ENCODE measurements at regions not wholly inside any gene's neighbourhood (a gene's known extent, or its start where the extent isn't known, plus 50 kb on each side); places are given as distances from the start of the nearest gene placed in this dataset.

- WGBS (ENCODE audit: low lambda C conversion rate, missing lambda C conversion rate) = 86% methylated on average over 2 of the region's 2 CpGs
- no peak overlapping the region for H3K4me2 ChIP-seq
- no peaks in the 10 kb centered on the region for H3K9me2 ChIP-seq (replicated peaks; ENCODE audit: insufficient read depth)
- H3K4me1 ChIP-seq (ENCODE audit: insufficient read depth) = no peaks in the 10 kb centered on the region
- H3K79me2 ChIP-seq = no peaks in the 10 kb centered on the region
- H2AFZ ChIP-seq = no peak overlapping the region
- no peak overlapping the region for H3K4me3 ChIP-seq
- H3K36me3 ChIP-seq (replicated peaks; ENCODE audit: insufficient read depth, low read depth) = no peaks in the 10 kb centered on the region
- no peak overlapping the region for H3K27ac ChIP-seq
- no peak for DNase-seq (ENCODE audit: low spot score)
- H4K20me1 ChIP-seq (ENCODE audit: insufficient read depth, poor library complexity, severe bottlenecking) = no peaks in the 10 kb centered on the region
- H3K9me3 ChIP-seq (ENCODE audit: low read depth) = no peaks in the 10 kb centered on the region
- no peaks in the 10 kb centered on the region for H3K27me3 ChIP-seq
- no peak for TF ChIP-seq EZH2 (IDR thresholded peaks at IDR 0.05; ENCODE audit: borderline replicate concordance)
- TF ChIP-seq EZH2phosphoT487 (IDR thresholded peaks at IDR 0.05; ENCODE audit: low read depth, severe bottlenecking, unreplicated experiment) = no peak
- TF ChIP-seq CTCF (IDR thresholded peaks at IDR 0.05; ENCODE audit: poor library complexity) = no peak
These were observed 124.8 kb upstream of the RIPOR2 start for GRCh38 chr6:25060522-25060921.

GRCh38 chr6:25061289-25061936, 125.7 kb upstream of the RIPOR2 start:
- no peaks in the 10 kb centered on the region for H3K36me3 ChIP-seq (replicated peaks; ENCODE audit: insufficient read depth, low read depth)
- no peak overlapping the region for H2AFZ ChIP-seq
- no peak overlapping the region for H3K4me2 ChIP-seq
- H3K27me3 ChIP-seq = no peaks in the 10 kb centered on the region
- H4K20me1 ChIP-seq (ENCODE audit: insufficient read depth, poor library complexity, severe bottlenecking) = no peaks in the 10 kb centered on the region
- TF ChIP-seq EZH2 (IDR thresholded peaks at IDR 0.05; ENCODE audit: borderline replicate concordance) (no peak), EZH2phosphoT487 (IDR thresholded peaks at IDR 0.05; ENCODE audit: low read depth, severe bottlenecking, unreplicated experiment) (no peak), CTCF (IDR thresholded peaks at IDR 0.05; ENCODE audit: poor library complexity) (no peak)
- no peaks in the 10 kb centered on the region for H3K9me2 ChIP-seq (replicated peaks; ENCODE audit: insufficient read depth)
- no peaks in the 10 kb centered on the region for H3K4me1 ChIP-seq (ENCODE audit: insufficient read depth)
- no peaks in the 10 kb centered on the region for H3K9me3 ChIP-seq (ENCODE audit: low read depth)
- 72% methylated on average over 6 of the region's 6 CpGs for WGBS (ENCODE audit: low lambda C conversion rate, missing lambda C conversion rate)
- no peak overlapping the region for H3K4me3 ChIP-seq
- DNase-seq (ENCODE audit: low spot score) = no peak
- no peak overlapping the region for H3K27ac ChIP-seq
- H3K79me2 ChIP-seq = no peaks in the 10 kb centered on the region

- H3K79me2 ChIP-seq = no peaks in the 10 kb centered on the region
- no peaks in the 10 kb centered on the region for H4K20me1 ChIP-seq (ENCODE audit: insufficient read depth, poor library complexity, severe bottlenecking)
- H3K9me3 ChIP-seq (ENCODE audit: low read depth) = no peaks in the 10 kb centered on the region
- peaks cover 3% of the 10 kb centered on the region for H3K4me1 ChIP-seq (ENCODE audit: insufficient read depth)
- no peaks in the 10 kb centered on the region for H3K27me3 ChIP-seq
- H3K4me2 ChIP-seq = no peak overlapping the region
- no peaks in the 10 kb centered on the region for H3K36me3 ChIP-seq (replicated peaks; ENCODE audit: insufficient read depth, low read depth)
- no peaks in the 10 kb centered on the region for H3K9me2 ChIP-seq (replicated peaks; ENCODE audit: insufficient read depth)
- 60% methylated on average over 7 of the region's 7 CpGs for WGBS (ENCODE audit: low lambda C conversion rate, missing lambda C conversion rate)
- TF ChIP-seq EZH2phosphoT487 (IDR thresholded peaks at IDR 0.05; ENCODE audit: low read depth, severe bottlenecking, unreplicated experiment) = no peak
- no peak for TF ChIP-seq CTCF (IDR thresholded peaks at IDR 0.05; ENCODE audit: poor library complexity)
- no peak for TF ChIP-seq EZH2 (IDR thresholded peaks at IDR 0.05; ENCODE audit: borderline replicate concordance)
- DNase-seq (ENCODE audit: low spot score) = no peak
- no peak overlapping the region for H3K27ac ChIP-seq
- H2AFZ ChIP-seq = no peak overlapping the region
- no peak overlapping the region for H3K4me3 ChIP-seq
These were observed 126.5 kb upstream of the RIPOR2 start for GRCh38 chr6:25062070-25062811.

Data from hepatocyte (in vitro differentiated cells).